ENCODE measurements at regions not wholly inside any gene's neighbourhood (a gene's known extent, or its start where the extent isn't known, plus 50 kb on each side); places are given as distances from the start of the nearest gene placed in this dataset.

GRCh38 chr18:77572537-77572936, 322.9 kb downstream of the GALR1 start:
- TF ChIP-seq POLR2AphosphoS5 (IDR thresholded peaks at IDR 0.05; ENCODE audit: low read depth, low read length): no peak
- TF ChIP-seq REST (IDR thresholded peaks at IDR 0.05; ENCODE audit: insufficient read depth in 1 of 2, low read depth in 2 of 2, low read length in 2 of 2): no peak
- TF ChIP-seq TAF1 (IDR thresholded peaks at IDR 0.05; ENCODE audit: borderline replicate concordance, insufficient read depth, low read length): no peak
- TF ChIP-seq SIN3A (IDR thresholded peaks at IDR 0.05; ENCODE audit: borderline replicate concordance, insufficient read depth, low read length): no peak
- TF ChIP-seq FOXP2 (optimal IDR thresholded peaks at IDR 0.05; ENCODE audit: borderline replicate concordance, extremely low read depth, extremely low read length, insufficient read depth): no peak
